Natural killer cell (primary cell): ENCODE measurements at regions not wholly inside any gene's neighbourhood (a gene's known extent, or its start where the extent isn't known, plus 50 kb on each side); places are given as distances from the start of the nearest gene placed in this dataset.

Experiments
- ATAC-seq, 3 donors: fragments of 150-1000 bp in 2 of 3; fragments of 200-7000 bp in 1 of 3; cut with Tn5 transposase; 1 replicate in 1 of 3; 2 replicates in 2 of 3; pipeline ENCODE4 v1.10.0; 2021; ENCODE audit warnings: mild to moderate bottlenecking in 2 of 3, moderate library complexity in 2 of 3
- DNase-seq, 2 donors: peaks; one replicate each; pipeline versions ENCODE4 v3.0.0 to v3.0.0-alpha.2; 2013 to 2021; ENCODE audit warnings: mixed read lengths in 1 of 2
- H3K27ac ChIP-seq: one replicate; pipeline ENCODE4 v1.5.1; 2013; ENCODE audit warnings: mild to moderate bottlenecking, low read length
- H3K27me3 ChIP-seq: one replicate; pipeline ENCODE4 v1.6.1; 2013; ENCODE audit warnings: low read length; ENCODE audit not compliant: control insufficient read depth, insufficient read depth
- H3K36me3 ChIP-seq: one replicate; pipeline ENCODE4 v1.6.1; 2013; ENCODE audit warnings: low read length; ENCODE audit not compliant: control insufficient read depth, insufficient read depth
- H3K4me1 ChIP-seq: one replicate; pipeline ENCODE4 v1.6.1; 2013; ENCODE audit warnings: low read length; ENCODE audit not compliant: control insufficient read depth, insufficient read depth
- H3K4me3 ChIP-seq: one replicate; pipeline ENCODE4 v1.5.1; 2013; ENCODE audit warnings: low read length
- H3K9me3 ChIP-seq: one replicate; pipeline ENCODE4 v1.6.1; 2013; ENCODE audit warnings: low read length; ENCODE audit not compliant: control insufficient read depth, insufficient read depth
- H3K27ac Mint-ChIP-seq, 2 donors: one replicate each; pipeline ENCODE4 v1.8.0; 2022; ENCODE audit warnings: mild to moderate bottlenecking in 2 of 2, mixed read lengths in 2 of 2, moderate library complexity in 1 of 2
- H3K27me3 Mint-ChIP-seq, 2 donors: one replicate each; pipeline ENCODE4 v1.8.0; 2022; ENCODE audit warnings: low read depth in 2 of 2, mixed read lengths in 2 of 2
- H3K36me3 Mint-ChIP-seq: one replicate; pipeline ENCODE4 v1.8.0; 2022; ENCODE audit warnings: mixed read lengths
- H3K4me1 Mint-ChIP-seq, 2 donors: one replicate each; pipeline ENCODE4 v1.8.0; 2022; ENCODE audit warnings: mixed read lengths in 2 of 2
- H3K4me3 Mint-ChIP-seq: one replicate; pipeline ENCODE4 v1.8.0; 2022; ENCODE audit warnings: mild to moderate bottlenecking, moderate library complexity, mixed read lengths
- H3K9me3 Mint-ChIP-seq, 2 donors: one replicate each; pipeline ENCODE4 v1.8.0; 2022; ENCODE audit warnings: mixed read lengths in 2 of 2
- WGBS: methylation state at CpG from one replicate; pipeline ENCODE4 v1.1.7; 2013; ENCODE audit warnings: missing lambda C conversion rate; ENCODE audit not compliant: insufficient coverage; 5-methylcytosine and 5-hydroxymethylcytosine counted together
- intact Hi-C: fragments of 100-400 bp; cut with micrococcal nuclease; formaldehyde crosslinking; loops from one replicate; pipeline ENCODE4 v1.14.2; 2022
- TF ChIP-seq, protein P1 (sequence below): fragments of 200-600 bp; IDR thresholded peaks from one replicate; pipeline ENCODE4 v1.8.0; 2022; ENCODE audit warnings: antibody characterized with exemption

DNA sequence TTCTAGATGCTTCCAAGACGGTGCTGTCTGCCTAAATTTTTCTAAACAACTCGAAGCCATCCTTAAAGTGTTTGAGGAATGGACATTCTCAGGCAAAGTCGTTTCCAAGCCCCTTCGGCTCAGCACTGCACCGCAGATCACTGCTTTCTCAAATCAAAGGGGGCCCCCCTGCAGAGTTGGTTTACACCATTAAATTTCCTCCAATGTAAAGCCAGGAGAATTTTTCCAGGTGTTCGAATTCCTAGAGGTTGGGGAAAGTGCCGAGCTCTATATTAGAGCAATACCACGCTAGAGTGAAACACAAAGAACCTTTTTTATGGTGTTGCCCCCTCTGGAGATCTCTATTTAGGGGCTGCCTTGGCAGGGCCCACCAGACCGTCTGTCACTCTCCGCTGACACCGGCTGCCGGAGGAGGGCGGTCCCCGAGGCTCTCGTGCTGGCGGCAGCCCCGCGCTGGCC lies 277.9 kb upstream of the NR2F2 start:
- no peak overlapping the region for H3K4me3 Mint-ChIP-seq
- ATAC-seq (peak; percentile 29 to 68 (median 30)), DNase-seq (no peak)
- no peaks in the 10 kb centered on the region for H3K9me3 Mint-ChIP-seq
- peaks cover 10 to 15% of the 10 kb centered on the region in 2 donors for H3K4me1 Mint-ChIP-seq
- TF ChIP-seq, protein P1, sequence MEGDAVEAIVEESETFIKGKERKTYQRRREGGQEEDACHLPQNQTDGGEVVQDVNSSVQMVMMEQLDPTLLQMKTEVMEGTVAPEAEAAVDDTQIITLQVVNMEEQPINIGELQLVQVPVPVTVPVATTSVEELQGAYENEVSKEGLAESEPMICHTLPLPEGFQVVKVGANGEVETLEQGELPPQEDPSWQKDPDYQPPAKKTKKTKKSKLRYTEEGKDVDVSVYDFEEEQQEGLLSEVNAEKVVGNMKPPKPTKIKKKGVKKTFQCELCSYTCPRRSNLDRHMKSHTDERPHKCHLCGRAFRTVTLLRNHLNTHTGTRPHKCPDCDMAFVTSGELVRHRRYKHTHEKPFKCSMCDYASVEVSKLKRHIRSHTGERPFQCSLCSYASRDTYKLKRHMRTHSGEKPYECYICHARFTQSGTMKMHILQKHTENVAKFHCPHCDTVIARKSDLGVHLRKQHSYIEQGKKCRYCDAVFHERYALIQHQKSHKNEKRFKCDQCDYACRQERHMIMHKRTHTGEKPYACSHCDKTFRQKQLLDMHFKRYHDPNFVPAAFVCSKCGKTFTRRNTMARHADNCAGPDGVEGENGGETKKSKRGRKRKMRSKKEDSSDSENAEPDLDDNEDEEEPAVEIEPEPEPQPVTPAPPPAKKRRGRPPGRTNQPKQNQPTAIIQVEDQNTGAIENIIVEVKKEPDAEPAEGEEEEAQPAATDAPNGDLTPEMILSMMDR: no peak
- H3K27ac Mint-ChIP-seq: no peak overlapping the region
- peaks cover 44% of the 10 kb centered on the region for H3K27me3 ChIP-seq
- H3K27me3 Mint-ChIP-seq: peaks cover 63 to 76% of the 10 kb centered on the region in 2 donors
- H3K36me3 Mint-ChIP-seq: no peaks in the 10 kb centered on the region
- no peak overlapping the region for H3K4me3 ChIP-seq
- H3K4me1 ChIP-seq: peaks cover 11% of the 10 kb centered on the region
- WGBS: 13% methylated on average over 18 of the region's 18 CpGs
- intact Hi-C loops: no loop called here
- H3K9me3 ChIP-seq: no peaks in the 10 kb centered on the region
- H3K36me3 ChIP-seq: no peaks in the 10 kb centered on the region
- no peak overlapping the region for H3K27ac ChIP-seq

DNA sequence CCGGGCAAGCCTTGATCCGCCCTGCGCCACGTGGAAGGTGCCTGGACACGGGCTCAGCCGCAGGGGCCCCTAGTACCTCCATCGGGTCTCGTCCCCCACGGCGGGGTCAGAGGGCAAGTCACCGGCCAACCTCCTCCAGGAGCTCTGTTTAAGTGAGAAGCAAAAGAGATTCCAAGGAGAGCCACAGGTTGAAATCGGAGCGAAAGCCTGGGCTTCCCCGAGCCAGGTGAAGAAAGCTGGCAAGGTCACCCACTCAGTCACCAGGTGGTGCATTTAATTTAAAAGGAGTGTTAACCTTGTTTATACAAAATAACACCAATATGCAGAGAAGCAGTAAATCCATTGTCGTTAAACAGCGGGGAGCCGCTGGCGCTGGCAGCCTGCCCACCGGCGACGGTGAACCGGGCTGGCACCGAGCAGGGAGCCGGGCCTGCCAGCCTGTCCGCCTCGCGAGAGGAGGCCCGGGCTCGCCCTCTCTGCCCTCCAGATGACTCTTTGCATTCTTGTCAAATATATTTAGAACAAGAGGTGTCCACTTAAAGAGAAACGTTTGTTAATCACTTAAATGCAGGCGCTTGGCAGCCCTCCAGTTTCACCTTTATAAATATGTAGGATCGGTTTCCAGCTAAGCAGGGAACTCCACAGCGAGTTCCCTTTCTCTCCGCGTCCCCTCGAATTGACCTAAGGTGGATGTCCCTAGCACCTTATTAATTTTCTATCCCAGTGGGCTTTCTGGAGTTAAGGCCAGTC lies 277.3 kb upstream of the NR2F2 start:
- intact Hi-C loops: no loop called here
- H3K27me3 ChIP-seq: peaks cover 41% of the 10 kb centered on the region
- H3K4me1 ChIP-seq: peaks cover 11% of the 10 kb centered on the region
- Mint-ChIP-seq H3K4me1 (peaks cover 13 to 15% of the 10 kb centered on the region in 2 donors), H3K36me3 (no peaks in the 10 kb centered on the region), H3K27me3 (peaks cover 59 to 74% of the 10 kb centered on the region in 2 donors), H3K4me3 (peak overlapping the region; percentile 66), H3K9me3 (no peaks in the 10 kb centered on the region), H3K27ac (no peak overlapping the region)
- no peak for DNase-seq
- no peak overlapping the region for H3K4me3 ChIP-seq
- TF ChIP-seq, protein P1: no peak
- H3K27ac ChIP-seq: no peak overlapping the region
- WGBS: 8% methylated on average over 33 of the region's 36 CpGs
- H3K9me3 ChIP-seq: no peaks in the 10 kb centered on the region
- H3K36me3 ChIP-seq: no peaks in the 10 kb centered on the region
- peak in 2 of 3 donors; percentile 32 to 67 for ATAC-seq

DNA sequence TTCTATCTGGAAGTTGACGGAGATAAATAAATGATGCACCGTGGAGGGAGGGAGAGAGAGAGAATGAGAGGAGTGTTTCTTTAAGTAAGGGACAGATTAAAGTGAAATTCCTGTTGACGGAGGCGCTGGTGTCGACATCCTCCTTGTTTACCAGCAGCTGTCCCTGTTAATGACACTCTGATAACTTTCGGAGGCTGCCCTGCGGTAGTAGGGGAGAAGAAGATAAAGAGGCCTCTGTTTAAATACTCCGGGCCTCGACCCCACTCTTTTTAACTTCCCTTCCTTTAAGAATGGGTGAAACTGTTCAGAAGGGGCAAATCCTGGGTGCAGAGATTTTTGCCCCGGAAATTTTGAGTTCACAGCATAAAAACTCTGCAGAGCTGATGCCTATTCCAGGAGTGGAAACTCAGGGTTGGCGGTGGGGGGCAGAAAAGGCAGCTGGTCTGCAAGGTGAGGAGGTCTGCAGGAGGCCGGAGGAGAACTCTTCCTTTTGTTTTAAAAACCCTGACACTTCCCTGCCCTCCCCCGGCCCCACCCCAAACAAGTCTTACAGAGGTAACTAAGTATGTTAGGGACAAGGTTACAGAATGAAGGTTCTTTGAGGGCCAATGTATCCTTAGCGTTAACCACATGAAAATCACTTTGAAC lies 276.6 kb upstream of the NR2F2 start:
- ATAC-seq (peak in 1 of 3 donors; percentile 10), DNase-seq (no peak)
- Histone ChIP-seq H3K4me3 (no peak overlapping the region), H3K27ac (no peak overlapping the region), H3K27me3 (peaks cover 43% of the 10 kb centered on the region), H3K9me3 (no peaks in the 10 kb centered on the region), H3K36me3 (no peaks in the 10 kb centered on the region), H3K4me1 (peaks cover 11% of the 10 kb centered on the region)
- Mint-ChIP-seq H3K4me1 (peaks cover 15 to 16% of the 10 kb centered on the region in 2 donors), H3K36me3 (no peaks in the 10 kb centered on the region), H3K9me3 (no peaks in the 10 kb centered on the region), H3K4me3 (peak overlapping the region; percentile 53), H3K27ac (no peak overlapping the region), H3K27me3 (peaks cover 53 to 74% of the 10 kb centered on the region in 2 donors)
- intact Hi-C loops: no loop called here
- TF ChIP-seq, protein P1: no peak
- WGBS: 27% methylated on average over 9 of the region's 14 CpGs
